ENCODE measurements at regions not wholly inside any gene's neighbourhood (a gene's known extent, or its start where the extent isn't known, plus 50 kb on each side); places are given as distances from the start of the nearest gene placed in this dataset.

GRCh38 chr13:74204602-74205312 is 70.6 kb upstream of the KLF12 start:
- TF ChIP-seq CTCF (IDR thresholded peaks at IDR 0.05; ENCODE audit: insufficient read depth, low read depth, low read length, missing control alignments): no peak
- no peak overlapping the region for H3K4me3 ChIP-seq (ENCODE audit: low read length)
- no peak for DNase-seq (ENCODE audit: low read depth)

GRCh38 chr13:74203576-74203975 is 69.4 kb upstream of the KLF12 start:
- H3K4me3 ChIP-seq (ENCODE audit: low read length): no peak overlapping the region
- no peak for TF ChIP-seq CTCF (IDR thresholded peaks at IDR 0.05; ENCODE audit: insufficient read depth, low read depth, low read length, missing control alignments)
- DNase-seq (ENCODE audit: low read depth): no peak

- no peak overlapping the region for H3K4me3 ChIP-seq (ENCODE audit: low read length)
- TF ChIP-seq CTCF (IDR thresholded peaks at IDR 0.05; ENCODE audit: insufficient read depth, low read depth, low read length, missing control alignments): no peak
- no peak for DNase-seq (ENCODE audit: low read depth)
Observed at GRCh38 chr13:74202129-74202813, 68.1 kb upstream of the KLF12 start.

- no peak overlapping the region for H3K4me3 ChIP-seq (ENCODE audit: low read length)
- TF ChIP-seq CTCF (IDR thresholded peaks at IDR 0.05; ENCODE audit: insufficient read depth, low read depth, low read length, missing control alignments): no peak
- no peak for DNase-seq (ENCODE audit: low read depth)
Observed at GRCh38 chr13:74201530-74201929, 67.3 kb upstream of the KLF12 start.

GRCh38 chr13:74200081-74200480 is 65.9 kb upstream of the KLF12 start:
- TF ChIP-seq CTCF (IDR thresholded peaks at IDR 0.05; ENCODE audit: insufficient read depth, low read depth, low read length, missing control alignments): no peak
- H3K4me3 ChIP-seq (ENCODE audit: low read length): no peak overlapping the region
- DNase-seq (ENCODE audit: low read depth): no peak

- no peak for TF ChIP-seq CTCF (IDR thresholded peaks at IDR 0.05; ENCODE audit: insufficient read depth, low read depth, low read length, missing control alignments)
- no peak overlapping the region for H3K4me3 ChIP-seq (ENCODE audit: low read length)
- no peak for DNase-seq (ENCODE audit: low read depth)
Observed at GRCh38 chr13:74197677-74198429, 63.6 kb upstream of the KLF12 start.
